HG03354 (cell line): ENCODE measurements at regions not wholly inside any gene's neighbourhood (a gene's known extent, or its start where the extent isn't known, plus 50 kb on each side); places are given as distances from the start of the nearest gene placed in this dataset.
"Not testable (repeated sequence)": the region's sequence is repeated elsewhere in the genome, so short reads cannot be mapped to it uniquely, and the experiment has no call there.

Experiments used
- ATAC-seq: cut with Tn5 transposase; IDR thresholded peaks from one replicate; pipeline ENCODE4 v1.9.1; 2021; ENCODE audit warnings: mild to moderate bottlenecking; ENCODE audit not compliant: unreplicated experiment, poor library complexity, severe bottlenecking

GRCh38 chr13:50128428-50128931 lies 113.2 kb downstream of the KCNRG start:
- no peak for ATAC-seq

DNA sequence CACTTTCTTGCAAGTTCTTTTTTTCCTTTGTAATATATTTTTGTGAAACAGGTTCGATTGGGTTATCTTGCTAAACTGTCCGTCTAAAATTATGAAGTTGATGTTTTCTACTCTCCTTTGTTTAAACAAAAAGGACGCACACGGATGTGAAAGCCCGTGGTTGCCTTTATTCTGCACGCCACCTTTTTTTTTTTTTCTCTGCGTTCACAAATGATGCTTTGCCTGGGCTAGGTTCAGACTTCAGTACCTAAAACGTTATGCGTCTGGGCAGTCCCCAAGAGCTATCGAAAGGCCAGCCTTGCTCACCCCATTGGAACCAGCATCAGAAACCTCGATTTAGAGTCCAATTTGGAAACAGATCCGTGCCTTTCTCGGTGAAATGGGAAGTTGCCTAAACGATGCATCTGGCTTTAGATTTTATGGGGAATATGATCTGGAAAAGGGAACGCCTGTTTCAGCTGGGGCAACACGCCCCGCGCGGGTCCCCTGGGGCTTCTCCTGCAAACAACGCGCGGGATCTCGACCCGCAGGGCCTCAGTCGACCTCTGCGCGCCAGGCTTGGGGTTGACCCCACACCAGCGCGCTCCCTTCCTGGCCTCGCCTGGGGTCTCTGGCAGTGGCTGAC lies 113.9 kb downstream of the KCNRG start:
- no peak for ATAC-seq

GRCh38 chr13:50129706-50130122 lies 114.5 kb downstream of the KCNRG start:
- no peak for ATAC-seq

GRCh38 chr13:50130123-50130946 lies 115.1 kb downstream of the KCNRG start:
- ATAC-seq = peak; percentile 28

DNA sequence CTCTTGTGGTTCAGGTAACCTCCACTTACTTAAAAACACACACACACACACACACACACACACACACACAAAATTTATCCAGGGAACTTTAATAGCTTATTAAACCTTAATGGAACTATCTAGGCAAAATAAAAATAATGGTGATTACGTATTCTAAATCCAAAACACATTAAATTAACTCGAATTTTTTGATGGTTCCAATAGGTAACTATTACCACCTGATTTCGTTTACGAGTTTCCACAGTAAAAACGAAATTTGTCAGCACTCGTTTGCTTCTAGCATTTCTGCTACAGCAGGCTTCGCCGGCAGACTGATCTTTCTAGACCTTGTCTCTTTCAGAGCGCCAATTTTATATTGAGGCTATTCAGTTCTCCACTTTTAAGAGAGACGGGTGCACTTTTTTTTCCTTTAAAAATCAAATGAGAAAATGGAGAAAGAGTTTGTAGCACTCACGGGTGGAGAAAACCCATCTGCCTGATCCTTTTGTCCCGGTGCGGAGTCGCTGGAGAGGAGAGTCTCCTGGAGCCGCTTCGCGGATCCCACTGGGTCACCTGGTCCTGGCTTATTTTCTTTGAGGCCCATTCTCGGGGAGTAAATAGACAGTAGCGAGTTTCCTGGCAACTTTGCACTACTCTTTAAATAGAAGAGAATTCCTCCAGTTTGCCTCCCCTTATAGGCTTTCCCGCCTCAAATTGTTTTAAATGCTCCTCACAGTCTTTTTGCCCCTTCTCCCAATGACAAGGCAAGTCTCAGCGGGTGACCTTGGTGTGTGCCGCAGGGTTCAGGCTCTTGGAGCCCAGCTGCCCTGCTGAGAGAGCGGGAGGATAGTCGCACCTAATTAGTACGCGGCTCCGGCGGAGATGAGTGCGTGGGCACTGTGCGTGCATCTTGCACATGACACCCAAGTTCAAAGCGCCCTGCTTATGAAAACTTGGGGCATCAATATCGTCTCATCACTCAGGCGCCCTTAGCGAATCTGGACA lies 117.0 kb downstream of the KCNRG start:
- ATAC-seq = no peak

- ATAC-seq = no peak
Observed at GRCh38 chr13:50132904-50133357, 117.7 kb downstream of the KCNRG start.

GRCh38 chr13:50133358-50133953 lies 118.2 kb downstream of the KCNRG start:
- ATAC-seq = no peak

DNA sequence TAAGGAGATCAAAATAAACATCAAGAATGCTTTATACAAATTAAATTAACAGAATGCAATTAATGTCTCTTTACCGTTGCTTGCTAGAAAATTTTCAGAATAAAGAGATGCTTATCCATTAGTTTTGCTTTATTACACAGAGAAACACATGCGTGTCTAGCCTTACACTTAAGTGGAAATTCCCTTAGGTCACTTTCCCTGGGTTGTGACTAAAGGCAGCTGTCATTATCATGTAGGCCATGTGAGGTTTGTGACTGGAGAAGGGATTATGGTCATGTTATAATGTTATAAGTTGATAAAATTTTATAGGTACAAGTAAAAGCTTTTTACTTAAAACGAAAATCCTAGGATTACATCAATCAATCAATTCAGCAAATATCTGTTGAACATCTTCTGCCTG lies 121.0 kb downstream of the KCNRG start:
- ATAC-seq = no peak

DNA sequence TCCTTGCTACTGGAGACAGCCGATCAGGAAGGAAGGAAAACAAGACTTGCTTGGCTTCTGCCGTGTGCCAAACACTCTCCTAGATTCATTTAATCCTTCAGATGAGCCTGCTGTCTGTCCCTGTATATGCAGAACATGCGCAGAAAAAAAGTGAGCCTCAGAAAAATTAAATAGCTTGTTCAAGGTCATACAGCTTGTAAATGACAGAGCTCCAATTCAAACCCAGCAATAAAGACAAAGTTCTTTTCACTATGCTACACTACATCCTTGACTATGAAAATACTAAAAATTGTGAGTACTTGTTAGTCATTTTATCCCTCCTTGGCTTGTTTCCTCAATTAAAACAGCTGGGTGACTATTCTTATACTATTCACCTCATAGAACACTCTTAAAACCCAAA lies 121.4 kb downstream of the KCNRG start:
- ATAC-seq = no peak

DNA sequence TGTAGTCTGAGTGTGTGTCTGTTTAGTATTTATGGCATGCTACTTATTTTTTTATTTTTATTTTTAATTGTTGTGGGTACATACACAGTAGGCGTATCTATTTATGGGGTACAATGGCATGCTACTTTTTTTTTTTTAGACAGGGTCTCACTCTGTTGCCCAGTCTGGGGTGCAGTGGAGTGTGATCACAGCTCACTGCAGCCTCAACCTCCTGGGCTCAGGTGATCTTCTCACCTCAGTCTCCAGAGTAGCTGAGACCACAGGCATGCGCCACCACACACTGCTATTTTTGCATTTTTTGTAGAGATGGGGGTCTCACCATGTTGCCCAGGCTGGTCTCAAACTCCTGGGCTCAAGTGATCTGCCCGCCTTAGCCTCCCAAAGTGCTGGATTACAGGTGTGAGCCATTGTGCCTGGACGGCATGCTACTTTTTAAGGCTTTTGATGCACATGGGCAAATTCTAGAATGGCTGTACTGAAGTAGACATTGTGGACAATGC lies 124.2 kb downstream of the KCNRG start:
- not testable (repeated sequence) for ATAC-seq

- ATAC-seq = no peak
Observed at GRCh38 chr13:50140153-50140552, 124.9 kb downstream of the KCNRG start.

- ATAC-seq = no peak
Observed at GRCh38 chr13:50140581-50141374, 125.5 kb downstream of the KCNRG start.

- ATAC-seq = no peak
Observed at GRCh38 chr13:50141375-50141975, 126.2 kb downstream of the KCNRG start.

- ATAC-seq = no peak
Observed at GRCh38 chr13:50144246-50145160, 129.3 kb downstream of the KCNRG start.

DNA sequence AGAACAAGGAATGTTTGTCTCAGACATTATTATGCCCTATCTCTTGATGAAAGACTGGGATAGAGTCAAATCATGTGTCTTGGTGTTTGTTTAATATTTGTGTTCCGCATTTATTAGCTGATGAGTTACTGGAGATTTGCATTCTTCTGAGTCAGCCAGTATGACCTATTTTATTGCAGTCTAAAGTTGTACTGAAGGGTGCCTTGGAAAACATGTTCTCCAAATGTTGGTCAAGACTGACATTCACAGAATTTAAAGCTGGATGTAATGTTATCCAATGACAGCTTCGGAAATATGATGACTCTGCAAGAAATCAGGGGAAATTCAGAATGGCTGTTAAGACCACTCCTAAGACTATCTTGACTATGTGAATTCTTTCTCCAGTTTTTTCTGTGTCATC lies 134.0 kb downstream of the KCNRG start:
- ATAC-seq = no peak

DNA sequence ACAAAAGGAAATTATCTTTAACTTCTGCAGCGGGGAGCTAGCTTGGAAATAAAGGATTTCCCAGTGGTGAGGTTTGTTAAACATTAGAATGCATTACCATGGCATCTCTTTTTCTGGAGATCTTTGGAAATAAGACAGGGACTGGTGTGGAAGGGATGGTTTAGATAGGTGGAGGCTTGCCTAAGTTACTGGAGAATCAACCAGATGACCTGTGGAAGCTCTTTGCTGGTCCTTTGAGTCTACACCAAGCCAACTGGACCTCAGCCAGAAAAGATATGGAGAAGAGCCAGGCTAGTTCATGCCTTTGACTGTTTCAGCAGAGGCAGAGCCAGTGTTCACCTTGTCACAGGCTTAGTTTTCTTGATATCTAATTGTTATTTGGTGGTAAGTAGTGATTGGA lies 134.7 kb downstream of the KCNRG start:
- ATAC-seq = no peak

DNA sequence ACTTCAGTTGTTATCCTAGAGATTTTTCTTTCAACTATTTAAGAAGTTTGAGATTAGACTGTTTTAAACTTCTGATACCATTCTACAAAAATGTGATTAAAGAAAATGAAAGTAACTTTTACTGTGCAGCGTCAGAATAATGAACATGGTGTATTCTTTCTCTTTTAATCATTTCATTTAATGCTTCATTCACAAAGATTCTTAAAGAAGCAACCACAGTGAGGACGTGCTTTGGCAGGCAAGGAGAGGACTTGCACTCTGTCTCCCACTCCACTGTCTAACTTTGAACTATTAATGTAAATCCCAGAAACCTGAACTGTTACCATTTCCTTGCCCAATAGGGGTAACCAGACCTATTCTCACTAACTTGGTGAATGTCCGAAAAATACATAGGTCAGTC lies 137.0 kb downstream of the KCNRG start:
- ATAC-seq = peak; percentile 8
